ENCODE measurements at regions not wholly inside any gene's neighbourhood (a gene's known extent, or its start where the extent isn't known, plus 50 kb on each side); places are given as distances from the start of the nearest gene placed in this dataset.
"Not testable (repeated sequence)": the region's sequence is repeated elsewhere in the genome, so short reads cannot be mapped to it uniquely, and the experiment has no call there.

- not testable (repeated sequence) for DNase-seq
These were observed 215.5 kb downstream of the TMEM121 start for GRCh38 chr14:105741707-105742530.

GRCh38 chr14:105742531-105742848 is 216.1 kb downstream of the TMEM121 start:
- no peak for DNase-seq

DNA sequence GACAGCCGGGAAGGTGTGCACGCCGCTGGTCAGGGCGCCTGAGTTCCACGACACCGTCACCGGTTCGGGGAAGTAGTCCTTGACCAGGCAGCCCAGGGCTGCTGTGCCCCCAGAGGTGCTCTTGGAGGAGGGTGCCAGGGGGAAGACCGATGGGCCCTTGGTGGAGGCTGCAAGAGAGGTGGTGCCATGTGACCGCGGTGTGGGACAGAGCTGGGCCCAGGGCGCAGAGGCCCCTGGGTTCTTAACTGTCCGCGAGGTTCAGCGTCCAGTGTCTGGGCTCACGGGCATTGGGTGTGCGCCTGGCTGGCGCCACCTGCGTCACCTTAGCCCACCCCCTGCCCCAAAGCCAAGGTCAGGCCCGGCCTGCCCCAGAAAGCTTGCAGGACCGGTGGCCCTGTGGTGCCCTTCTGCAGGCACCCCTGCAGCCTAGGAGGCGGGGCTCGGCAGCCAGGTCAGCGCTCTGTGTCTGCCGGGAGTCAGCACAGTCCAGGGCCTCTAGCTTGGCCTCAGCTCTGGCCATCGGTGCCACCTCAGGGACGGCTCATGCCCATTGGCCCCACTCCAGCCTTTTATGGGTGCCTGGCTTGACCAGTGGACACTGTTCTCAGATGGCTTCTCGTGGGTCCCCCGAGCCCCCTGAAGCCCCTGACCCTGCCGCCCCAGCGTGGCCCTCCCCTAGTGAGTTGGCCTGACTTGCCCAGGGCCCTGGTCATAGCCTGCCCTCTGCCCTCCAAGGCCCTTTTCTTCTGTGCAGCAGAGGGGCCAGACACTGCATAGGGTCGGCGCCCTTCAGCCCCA is 216.7 kb downstream of the TMEM121 start:
- not testable (repeated sequence) for DNase-seq

DNA sequence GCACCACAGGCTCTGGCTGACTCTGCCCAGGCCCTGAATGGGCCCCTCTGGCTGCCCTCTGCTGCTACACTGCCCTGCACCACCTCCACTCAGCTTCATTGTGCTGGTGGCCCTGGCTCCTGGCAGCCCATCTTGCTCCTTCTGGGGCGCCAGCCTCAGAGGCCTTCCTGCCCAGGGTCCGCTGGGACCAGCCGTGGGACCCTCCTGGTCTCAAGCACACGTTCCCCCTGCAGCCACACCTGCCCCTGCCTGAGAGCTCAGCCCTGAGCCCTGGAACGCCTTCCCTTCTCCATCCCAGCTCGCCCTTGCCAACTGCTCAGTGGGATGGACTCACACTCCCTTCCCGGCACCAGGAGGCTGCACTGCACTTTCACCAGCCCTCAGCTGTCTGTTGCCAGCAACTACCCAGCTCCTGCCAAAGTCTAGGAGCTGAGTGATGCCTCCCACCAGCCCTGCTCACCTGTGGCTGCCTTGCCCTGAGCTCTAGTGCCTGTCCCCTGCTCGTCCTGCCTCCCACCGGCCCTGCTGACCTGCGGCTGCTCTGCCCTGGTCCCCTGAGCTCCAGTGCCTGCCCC is 217.9 kb downstream of the TMEM121 start:
- not testable (repeated sequence) for DNase-seq

DNA sequence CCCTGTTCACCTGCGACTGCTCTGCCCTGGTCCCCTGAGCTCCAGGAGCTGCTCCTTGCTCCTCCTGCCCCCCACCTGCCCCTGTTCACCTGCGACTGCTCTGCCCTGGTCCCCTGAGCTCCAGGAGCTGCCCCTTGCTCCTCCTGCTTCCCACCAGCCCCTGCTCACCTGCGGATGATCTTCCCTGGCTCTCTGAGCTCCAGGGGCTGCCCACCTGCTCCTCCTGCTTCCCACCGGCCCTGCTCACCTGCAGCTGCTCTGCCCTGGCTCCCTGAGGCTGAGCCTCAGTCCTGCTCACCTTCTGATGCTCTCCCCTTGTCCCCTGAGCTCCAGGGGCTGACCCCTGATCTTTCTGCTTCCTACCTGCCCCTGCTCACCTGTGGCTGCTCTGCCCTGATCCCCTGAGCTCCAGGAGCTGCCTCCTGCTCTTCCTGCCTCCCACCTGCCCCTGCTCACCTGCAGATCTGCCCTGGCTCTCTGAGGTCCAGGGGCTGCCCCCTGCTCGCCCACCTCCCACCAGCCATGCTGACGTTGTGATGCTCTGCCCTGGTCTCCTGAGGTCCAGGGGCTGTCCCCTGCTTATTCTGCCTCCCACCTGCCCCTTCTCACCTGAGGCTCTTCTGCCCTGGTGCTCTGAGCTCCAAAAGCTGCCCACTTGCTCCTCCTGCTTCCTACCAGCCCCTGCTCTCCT is 219.2 kb downstream of the TMEM121 start:
- no peak for DNase-seq

GRCh38 chr14:105746124-105746514 is 219.7 kb downstream of the TMEM121 start:
- no peak for DNase-seq

GRCh38 chr14:105746800-105747502 is 220.6 kb downstream of the TMEM121 start:
- DNase-seq = not testable (repeated sequence)

- peak; percentile 32 for DNase-seq
These were observed 221.3 kb downstream of the TMEM121 start for GRCh38 chr14:105747503-105748203.

- DNase-seq = no peak
These were observed 221.8 kb downstream of the TMEM121 start for GRCh38 chr14:105748204-105748578.

DNA sequence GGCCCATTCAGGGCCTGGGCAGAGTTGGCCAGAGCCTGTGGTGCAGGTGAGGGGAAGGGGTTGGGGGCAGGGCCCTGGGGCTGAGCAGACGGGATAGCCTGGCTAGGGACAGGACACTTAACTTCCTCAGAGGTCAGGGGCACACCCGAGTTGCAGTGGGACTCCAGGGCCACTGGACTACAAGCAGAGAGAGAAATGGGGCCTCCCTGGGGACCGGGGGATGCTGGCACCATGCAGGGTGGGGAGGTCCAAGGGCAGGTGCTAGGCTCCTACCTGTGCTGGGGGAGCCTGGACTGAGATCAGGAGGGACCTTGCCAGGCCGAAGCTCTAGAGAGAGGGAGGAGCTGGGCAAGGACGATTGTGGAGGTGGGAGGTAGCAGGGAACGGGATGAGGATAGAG is 222.3 kb downstream of the TMEM121 start:
- not testable (repeated sequence) for DNase-seq

- not testable (repeated sequence) for DNase-seq
These were observed 223.6 kb downstream of the TMEM121 start for GRCh38 chr14:105749870-105750541.

GRCh38 chr14:105751291-105751751 is 224.9 kb downstream of the TMEM121 start:
- DNase-seq = not testable (repeated sequence)

DNA sequence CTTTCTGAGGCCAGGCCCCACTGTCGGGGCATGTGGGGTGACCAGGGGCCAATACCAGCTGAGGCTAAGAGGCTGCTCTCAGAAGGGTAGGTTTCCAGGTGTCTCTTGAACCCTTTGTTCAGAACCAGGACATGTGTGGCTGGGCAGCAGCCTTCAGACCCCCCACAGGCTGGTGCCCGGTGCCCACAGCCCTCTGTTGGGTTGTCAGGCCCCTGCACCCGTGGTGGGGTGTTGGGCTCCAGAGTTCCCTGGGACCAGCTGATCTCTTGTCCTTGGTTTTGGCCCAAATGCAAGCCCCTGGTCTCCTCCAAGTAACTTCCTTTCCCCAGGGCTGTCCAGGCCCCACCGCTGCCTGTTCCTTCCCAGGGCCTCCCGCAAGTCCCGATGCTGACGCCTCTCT is 226.0 kb downstream of the TMEM121 start:
- DNase-seq = not testable (repeated sequence)

DNA sequence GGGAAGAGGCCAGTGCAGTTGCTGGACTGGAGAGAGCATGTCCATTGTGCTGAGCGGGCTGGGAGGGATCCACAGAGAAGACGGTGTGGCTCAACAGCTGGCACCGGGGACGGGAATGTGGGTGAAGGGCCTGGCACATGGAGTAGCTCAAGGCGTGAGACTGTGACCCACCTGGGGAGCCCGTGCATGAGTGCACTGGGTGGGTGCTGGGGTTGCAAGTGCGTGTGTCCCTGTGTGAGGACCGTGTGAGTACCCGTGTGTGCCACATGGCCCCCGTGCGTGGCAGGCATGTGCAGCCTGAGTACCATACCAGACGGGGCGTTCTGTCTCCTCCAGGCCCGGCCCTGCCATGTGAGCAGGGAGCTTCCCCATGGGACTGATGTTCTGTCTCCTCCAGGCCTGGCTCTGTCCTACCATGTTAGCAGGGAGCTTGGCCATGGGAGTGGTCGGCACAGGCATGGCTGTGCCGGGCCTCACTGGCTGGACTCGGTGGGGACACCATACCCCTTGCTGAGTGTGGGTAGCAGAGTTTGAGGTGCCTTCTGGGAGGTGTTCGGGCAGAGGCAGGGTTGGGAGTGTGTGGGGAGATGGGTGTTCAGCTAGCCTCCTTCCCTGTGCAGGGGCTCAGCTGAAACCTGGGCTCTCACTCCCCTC is 234.4 kb downstream of the TMEM121 start:
- DNase-seq = no peak

DNA sequence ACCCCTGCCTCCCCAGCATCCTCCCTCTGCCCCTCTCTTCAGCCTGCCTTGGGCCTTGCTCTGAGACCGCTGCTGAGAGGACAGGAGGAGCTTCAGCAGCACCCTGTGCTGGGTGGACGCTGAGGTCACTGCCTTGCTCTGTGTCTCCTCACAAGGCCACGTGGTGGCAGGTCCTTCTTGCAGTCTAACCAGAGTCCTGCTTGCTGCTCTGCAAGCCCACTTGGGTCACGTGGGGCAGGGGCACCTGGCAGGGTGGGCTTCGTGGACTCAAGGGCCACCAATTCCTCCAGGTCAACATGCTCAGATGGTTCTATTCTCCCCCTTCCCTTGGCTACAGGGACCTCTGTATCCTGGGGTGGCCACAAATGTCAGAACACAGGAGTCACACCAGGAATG is 235.0 kb downstream of the TMEM121 start:
- not testable (repeated sequence) for DNase-seq

GRCh38 chr14:105761842-105762241 is 235.5 kb downstream of the TMEM121 start:
- DNase-seq = no peak

GRCh38 chr14:105762262-105762661 is 235.9 kb downstream of the TMEM121 start:
- not testable (repeated sequence) for DNase-seq

DNA sequence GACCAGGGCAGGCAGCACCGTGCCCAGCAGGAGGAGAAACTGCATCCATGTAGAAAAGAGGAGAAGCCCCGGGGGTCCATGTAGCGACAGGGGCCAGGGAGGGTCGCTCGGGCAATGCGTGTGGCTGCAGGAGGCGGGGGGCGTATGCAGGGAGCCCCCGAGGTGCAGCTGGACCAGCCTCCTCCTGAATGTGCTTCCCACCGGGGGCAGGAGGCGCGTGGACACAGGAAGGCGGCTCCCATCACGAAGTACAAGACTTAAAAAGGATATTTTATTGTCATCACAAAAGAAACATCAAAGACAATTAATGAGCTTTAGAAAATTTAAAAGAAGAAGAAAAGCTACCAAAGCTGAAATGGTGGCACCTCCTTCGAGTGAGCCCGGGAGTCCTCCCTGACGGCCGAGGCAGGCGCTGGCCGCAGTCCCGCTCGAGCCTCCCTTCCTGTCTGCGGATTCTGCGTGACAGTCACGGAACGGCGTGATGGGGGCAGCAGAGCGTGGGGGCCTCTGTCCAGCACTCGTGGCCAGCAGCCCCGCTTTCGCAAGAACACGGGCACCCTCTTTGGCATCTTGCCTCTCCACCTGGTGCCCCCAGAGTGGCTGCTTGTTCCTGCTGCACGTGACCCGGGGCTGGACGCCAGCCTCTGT is 238.0 kb downstream of the TMEM121 start:
- DNase-seq = not testable (repeated sequence)

GRCh38 chr14:105765072-105765825 is 238.9 kb downstream of the TMEM121 start:
- DNase-seq = not testable (repeated sequence)

Measured in activated CD4-positive, alpha-beta T cell treated with anti-CD3 and anti-CD28 coated beads, Interleukin-2, Interleukin-6, amounts not matched to agents 100 ng/mL and 50 ng/mL, durations not matched to agents 16 hours and 8 hours (primary cell).